ENCODE measurements at regions not wholly inside any gene's neighbourhood (a gene's known extent, or its start where the extent isn't known, plus 50 kb on each side); places are given as distances from the start of the nearest gene placed in this dataset.

DNA sequence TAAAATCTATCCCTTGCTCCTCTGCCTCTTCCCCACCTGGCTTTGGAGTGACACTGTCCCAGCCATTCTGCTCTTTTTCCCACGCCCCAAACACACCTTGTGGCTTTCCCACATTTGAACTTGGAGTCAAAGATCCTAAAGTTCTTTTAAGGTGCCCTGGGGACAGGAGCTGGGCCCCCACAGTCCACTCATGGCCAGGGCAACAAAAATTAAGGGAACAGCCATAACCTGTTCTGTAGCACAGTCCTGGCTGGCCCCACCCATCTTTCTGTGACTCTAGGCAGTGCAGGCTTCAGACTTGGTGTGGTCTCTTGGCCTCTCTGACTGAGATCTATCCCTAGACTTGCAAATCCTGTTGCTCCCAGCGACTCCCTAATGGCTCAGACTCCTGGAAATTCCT is 143.0 kb upstream of the MAGI3 start:
- no TSS peak for BruUV-seq (replicated peaks)
- Histone ChIP-seq H3K36me3 (ENCODE audit: low read depth, low read length) (no peaks in the 10 kb centered on the region), H3K79me2 (ENCODE audit: low read length) (no peaks in the 10 kb centered on the region), H3K27ac (ENCODE audit: low read length) (no peak overlapping the region), H3F3A (ENCODE audit: low read length, unreplicated experiment) (no peaks in the 10 kb centered on the region), H3K9ac (ENCODE audit: low read length) (no peak overlapping the region), H3K4me2 (ENCODE audit: low read length) (no peak overlapping the region), H4K20me1 (ENCODE audit: low read length) (no peaks in the 10 kb centered on the region), H3K9me2 (replicated peaks; ENCODE audit: low read length) (no peaks in the 10 kb centered on the region), H3K9me3 (ENCODE audit: low read length) (no peaks in the 10 kb centered on the region), H2AFZ (ENCODE audit: low read length) (no peak overlapping the region), H3K4me1 (ENCODE audit: insufficient read depth, low read length) (no peaks in the 10 kb centered on the region), H3K27me3 (ENCODE audit: low read length) (no peaks in the 10 kb centered on the region), H3K4me3 (ENCODE audit: low read length) (no peak overlapping the region)
- DNase-seq, result peak; percentile 8
- ATAC-seq, result no peak
- TF ChIP-seq, protein P1, sequence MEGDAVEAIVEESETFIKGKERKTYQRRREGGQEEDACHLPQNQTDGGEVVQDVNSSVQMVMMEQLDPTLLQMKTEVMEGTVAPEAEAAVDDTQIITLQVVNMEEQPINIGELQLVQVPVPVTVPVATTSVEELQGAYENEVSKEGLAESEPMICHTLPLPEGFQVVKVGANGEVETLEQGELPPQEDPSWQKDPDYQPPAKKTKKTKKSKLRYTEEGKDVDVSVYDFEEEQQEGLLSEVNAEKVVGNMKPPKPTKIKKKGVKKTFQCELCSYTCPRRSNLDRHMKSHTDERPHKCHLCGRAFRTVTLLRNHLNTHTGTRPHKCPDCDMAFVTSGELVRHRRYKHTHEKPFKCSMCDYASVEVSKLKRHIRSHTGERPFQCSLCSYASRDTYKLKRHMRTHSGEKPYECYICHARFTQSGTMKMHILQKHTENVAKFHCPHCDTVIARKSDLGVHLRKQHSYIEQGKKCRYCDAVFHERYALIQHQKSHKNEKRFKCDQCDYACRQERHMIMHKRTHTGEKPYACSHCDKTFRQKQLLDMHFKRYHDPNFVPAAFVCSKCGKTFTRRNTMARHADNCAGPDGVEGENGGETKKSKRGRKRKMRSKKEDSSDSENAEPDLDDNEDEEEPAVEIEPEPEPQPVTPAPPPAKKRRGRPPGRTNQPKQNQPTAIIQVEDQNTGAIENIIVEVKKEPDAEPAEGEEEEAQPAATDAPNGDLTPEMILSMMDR (conservative IDR thresholded peaks at IDR 0.05; ENCODE audit: low read depth, low read length), result no peak
- TF ChIP-seq EZH2phosphoT487 (IDR thresholded peaks at IDR 0.05; ENCODE audit: borderline replicate concordance, low read length) (no peak), EZH2 (IDR thresholded peaks at IDR 0.05; ENCODE audit: low read length, unreplicated experiment) (no peak)
- CTCF ChIA-PET, result no interaction called here
- intact Hi-C loops (cut with micrococcal nuclease), result no loop called here
- POLR2A ChIA-PET (ENCODE audit: unreplicated experiment), result no interaction called here

DNA sequence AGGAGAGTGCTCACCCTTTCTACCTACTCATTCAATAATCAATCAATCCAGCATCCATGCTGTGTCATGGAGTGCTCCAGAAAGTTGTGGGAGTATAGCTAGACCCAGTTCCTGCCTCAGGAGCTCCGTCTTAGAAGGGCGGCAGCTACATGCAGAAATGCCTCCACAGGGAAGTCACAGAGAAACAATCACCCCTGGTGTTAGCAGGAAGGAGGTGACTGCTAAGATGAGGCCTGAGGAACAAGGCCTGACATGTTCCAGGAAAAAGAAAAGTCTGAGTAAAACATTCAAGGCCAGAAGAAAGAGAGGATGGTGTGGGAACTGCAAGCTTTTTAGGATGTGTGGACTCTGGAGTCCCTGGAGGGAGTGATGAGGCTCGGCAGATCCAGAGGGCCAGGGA is 142.5 kb upstream of the MAGI3 start:
- H4K20me1 ChIP-seq (ENCODE audit: low read length), result no peaks in the 10 kb centered on the region
- DNase-seq (no peak), ATAC-seq (no peak)
- no peaks in the 10 kb centered on the region for H3K4me1 ChIP-seq (ENCODE audit: insufficient read depth, low read length)
- no peak overlapping the region for H2AFZ ChIP-seq (ENCODE audit: low read length)
- no peak overlapping the region for H3K27ac ChIP-seq (ENCODE audit: low read length)
- H3K27me3 ChIP-seq (ENCODE audit: low read length), result no peaks in the 10 kb centered on the region
- H3F3A ChIP-seq (ENCODE audit: low read length, unreplicated experiment), result no peaks in the 10 kb centered on the region
- H3K9ac ChIP-seq (ENCODE audit: low read length), result no peak overlapping the region
- POLR2A ChIA-PET (ENCODE audit: unreplicated experiment), result no interaction called here
- BruUV-seq (replicated peaks), result no TSS peak
- intact Hi-C loops (cut with micrococcal nuclease), result no loop called here
- H3K4me2 ChIP-seq (ENCODE audit: low read length), result no peak overlapping the region
- TF ChIP-seq EZH2 (IDR thresholded peaks at IDR 0.05; ENCODE audit: low read length, unreplicated experiment), result no peak
- TF ChIP-seq, protein P1 (conservative IDR thresholded peaks at IDR 0.05; ENCODE audit: low read depth, low read length), result no peak
- no peak for TF ChIP-seq EZH2phosphoT487 (IDR thresholded peaks at IDR 0.05; ENCODE audit: borderline replicate concordance, low read length)
- no peak overlapping the region for H3K4me3 ChIP-seq (ENCODE audit: low read length)
- H3K36me3 ChIP-seq (ENCODE audit: low read depth, low read length), result no peaks in the 10 kb centered on the region
- no peaks in the 10 kb centered on the region for H3K9me3 ChIP-seq (ENCODE audit: low read length)
- no peaks in the 10 kb centered on the region for H3K9me2 ChIP-seq (replicated peaks; ENCODE audit: low read length)
- H3K79me2 ChIP-seq (ENCODE audit: low read length), result no peaks in the 10 kb centered on the region
- CTCF ChIA-PET, result no interaction called here

DNA sequence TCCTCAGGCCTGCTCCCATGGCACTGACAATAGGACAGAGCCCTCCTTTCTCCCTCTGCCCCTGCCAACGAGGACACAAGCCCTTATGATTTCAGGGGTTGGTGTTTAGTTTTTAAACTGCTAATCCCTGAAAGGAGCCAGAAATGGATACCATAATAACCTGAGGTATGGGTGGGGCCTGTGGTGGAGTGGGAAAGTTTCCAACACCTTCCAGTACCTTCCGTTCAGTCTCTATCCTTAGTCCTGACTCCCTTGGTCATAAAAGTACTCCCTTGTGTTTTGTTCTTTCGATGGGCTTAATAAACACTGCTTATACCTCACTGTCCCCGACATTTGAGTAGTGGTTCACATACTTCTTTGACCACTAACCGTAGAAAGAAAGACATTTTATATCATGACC is 141.8 kb upstream of the MAGI3 start:
- Histone ChIP-seq H4K20me1 (ENCODE audit: low read length) (no peaks in the 10 kb centered on the region), H3K36me3 (ENCODE audit: low read depth, low read length) (no peaks in the 10 kb centered on the region), H3K27ac (ENCODE audit: low read length) (no peak overlapping the region), H3K9ac (ENCODE audit: low read length) (no peak overlapping the region), H2AFZ (ENCODE audit: low read length) (no peak overlapping the region), H3K27me3 (ENCODE audit: low read length) (no peaks in the 10 kb centered on the region), H3K4me3 (ENCODE audit: low read length) (no peak overlapping the region), H3K9me2 (replicated peaks; ENCODE audit: low read length) (no peaks in the 10 kb centered on the region), H3K79me2 (ENCODE audit: low read length) (no peaks in the 10 kb centered on the region), H3K4me1 (ENCODE audit: insufficient read depth, low read length) (no peaks in the 10 kb centered on the region), H3F3A (ENCODE audit: low read length, unreplicated experiment) (no peaks in the 10 kb centered on the region), H3K9me3 (ENCODE audit: low read length) (no peaks in the 10 kb centered on the region), H3K4me2 (ENCODE audit: low read length) (no peak overlapping the region)
- ChIA-PET POLR2A (ENCODE audit: unreplicated experiment) (no interaction called here), CTCF (no interaction called here)
- no peak for TF ChIP-seq EZH2phosphoT487 (IDR thresholded peaks at IDR 0.05; ENCODE audit: borderline replicate concordance, low read length)
- TF ChIP-seq, protein P1 (conservative IDR thresholded peaks at IDR 0.05; ENCODE audit: low read depth, low read length), result no peak
- TF ChIP-seq EZH2 (IDR thresholded peaks at IDR 0.05; ENCODE audit: low read length, unreplicated experiment), result no peak
- BruUV-seq (replicated peaks), result no TSS peak
- intact Hi-C loops (cut with micrococcal nuclease), result no loop called here
- ATAC-seq, result no peak
- no peak for DNase-seq

All from PC-3 (cell line).